Loucy (cell line): ENCODE measurements at regions not wholly inside any gene's neighbourhood (a gene's known extent, or its start where the extent isn't known, plus 50 kb on each side); places are given as distances from the start of the nearest gene placed in this dataset.
A peak's percentile ranks its signal among the peaks of the same experiment; 100 is the strongest.

ENCODE experiments used
- H2AFZ ChIP-seq: fragments of 200-600 bp; sonication (generic); 2 replicates; pipeline ENCODE4 v1.6.0; 2016; ENCODE audit warnings: antibody characterized with exemption, mild to moderate bottlenecking, low read length, moderate library complexity
- H3F3A ChIP-seq: fragments of 200-600 bp; 2 replicates; pipeline ENCODE4 v1.6.0; 2016; ENCODE audit warnings: antibody characterized with exemption, low read depth, mild to moderate bottlenecking
- H3K27me3 ChIP-seq: fragments of 200-600 bp; sonication (generic); 2 replicates; pipeline ENCODE4 v1.6.1; 2014; ENCODE audit warnings: low read length, mild to moderate bottlenecking; ENCODE audit not compliant: insufficient read depth, poor library complexity, severe bottlenecking
- H3K36me3 ChIP-seq: fragments of 200-600 bp; sonication (generic); 2 replicates; pipeline ENCODE4 v1.6.1; 2016; ENCODE audit warnings: low read length; ENCODE audit not compliant: insufficient read depth
- H3K4me1 ChIP-seq: fragments of 200-600 bp; sonication (generic); 2 replicates; pipeline ENCODE4 v1.5.1; 2014; ENCODE audit warnings: low read length, mild to moderate bottlenecking; ENCODE audit not compliant: insufficient read depth, poor library complexity, severe bottlenecking
- H3K4me2 ChIP-seq: fragments of 200-600 bp; sonication (generic); 2 replicates; pipeline ENCODE4 v1.6.0; 2014; ENCODE audit warnings: antibody characterized with exemption, low read length, low read depth, mild to moderate bottlenecking; ENCODE audit not compliant: poor library complexity, severe bottlenecking
- H3K4me3 ChIP-seq: fragments of 200-600 bp; sonication (generic); 2 replicates; pipeline ENCODE4 v1.5.1; 2014; ENCODE audit warnings: low read length, mild to moderate bottlenecking, mixed read lengths; ENCODE audit not compliant: poor library complexity, severe bottlenecking
- H3K79me2 ChIP-seq: fragments of 200-600 bp; sonication (generic); 2 replicates; pipeline ENCODE4 v1.6.1; 2014; ENCODE audit warnings: low read length; ENCODE audit not compliant: insufficient read depth
- H3K9ac ChIP-seq: fragments of 200-600 bp; sonication (generic); 2 replicates; pipeline ENCODE4 v1.6.0; 2014; ENCODE audit warnings: mild to moderate bottlenecking, low read depth, low read length, moderate library complexity; ENCODE audit not compliant: poor library complexity, severe bottlenecking
- H3K9me2 ChIP-seq: fragments of 200-600 bp; sonication (generic); replicated peaks from 2 replicates; pipeline ENCODE4 v1.6.1; 2016; ENCODE audit warnings: low read depth, low read length, mixed read lengths
- H3K9me3 ChIP-seq: fragments of 200-600 bp; sonication (generic); 2 replicates; pipeline ENCODE4 v1.6.1; 2014; ENCODE audit warnings: mild to moderate bottlenecking, antibody characterized with exemption, low read length, low read depth; ENCODE audit not compliant: insufficient read depth
- H4K20me1 ChIP-seq: fragments of 200-600 bp; sonication (generic); 2 replicates; pipeline ENCODE4 v1.6.0; 2014; ENCODE audit warnings: antibody characterized with exemption, low read length, mild to moderate bottlenecking; ENCODE audit not compliant: insufficient read depth, poor library complexity, severe bottlenecking
- CTCF ChIP-seq: fragments of 200-600 bp; sonication (generic); conservative IDR thresholded peaks from 2 replicates; pipeline ENCODE4 v1.5.1; 2014; ENCODE audit warnings: mild to moderate bottlenecking, antibody characterized with exemption, low read length
- EZH2phosphoT487 ChIP-seq: fragments of 200-600 bp; IDR thresholded peaks from 2 replicates; pipeline ENCODE4 v1.6.1; 2018; ENCODE audit warnings: antibody characterized with exemption, mild to moderate bottlenecking, moderate library complexity, borderline replicate concordance

DNA sequence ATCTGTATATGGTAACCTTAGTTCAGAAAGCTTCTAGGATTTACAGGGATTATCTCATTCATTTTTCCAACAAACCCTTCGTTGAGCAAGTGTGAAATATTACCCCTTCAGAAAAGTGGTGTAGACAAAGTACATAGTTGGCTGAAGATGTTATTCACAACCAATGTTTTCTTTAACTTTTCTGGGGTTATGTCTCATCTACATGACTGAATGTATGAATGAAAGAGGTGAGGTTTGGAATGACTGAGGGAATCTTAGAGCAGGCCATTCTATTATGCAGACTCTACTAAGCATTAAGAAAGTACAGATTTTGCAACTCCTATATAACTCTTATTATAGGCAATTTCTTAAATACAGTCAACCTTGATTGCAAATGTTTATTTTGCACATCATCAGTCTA is 167.2 kb downstream of the NDFIP2 start:
- H3K9ac ChIP-seq, result peak overlapping the region; percentile 45
- no peaks in the 10 kb centered on the region for H3K9me3 ChIP-seq
- H3F3A ChIP-seq, result no peaks in the 10 kb centered on the region
- H3K79me2 ChIP-seq, result no peaks in the 10 kb centered on the region
- TF ChIP-seq EZH2phosphoT487, result no peak
- no peak for TF ChIP-seq CTCF
- H3K4me2 ChIP-seq, result peak overlapping the region; percentile 4
- H4K20me1 ChIP-seq, result no peaks in the 10 kb centered on the region
- peaks cover 28% of the 10 kb centered on the region for H3K4me1 ChIP-seq
- no peaks in the 10 kb centered on the region for H3K9me2 ChIP-seq
- H2AFZ ChIP-seq, result no peak overlapping the region
- H3K36me3 ChIP-seq, result no peaks in the 10 kb centered on the region
- H3K4me3 ChIP-seq, result no peak overlapping the region
- no peaks in the 10 kb centered on the region for H3K27me3 ChIP-seq

- Histone ChIP-seq H3K79me2 (no peaks in the 10 kb centered on the region), H4K20me1 (no peaks in the 10 kb centered on the region), H3K4me1 (peaks cover 28% of the 10 kb centered on the region), H3K9ac (peak overlapping the region; percentile 45), H3K27me3 (no peaks in the 10 kb centered on the region), H3K36me3 (no peaks in the 10 kb centered on the region), H3K4me3 (no peak overlapping the region), H2AFZ (no peak overlapping the region), H3K9me3 (no peaks in the 10 kb centered on the region), H3K4me2 (peak overlapping the region; percentile 4), H3K9me2 (no peaks in the 10 kb centered on the region), H3F3A (no peaks in the 10 kb centered on the region)
- no peak for TF ChIP-seq EZH2phosphoT487
- TF ChIP-seq CTCF, result no peak
These were observed 166.6 kb downstream of the NDFIP2 start for GRCh38 chr13:79647533-79647932.

DNA sequence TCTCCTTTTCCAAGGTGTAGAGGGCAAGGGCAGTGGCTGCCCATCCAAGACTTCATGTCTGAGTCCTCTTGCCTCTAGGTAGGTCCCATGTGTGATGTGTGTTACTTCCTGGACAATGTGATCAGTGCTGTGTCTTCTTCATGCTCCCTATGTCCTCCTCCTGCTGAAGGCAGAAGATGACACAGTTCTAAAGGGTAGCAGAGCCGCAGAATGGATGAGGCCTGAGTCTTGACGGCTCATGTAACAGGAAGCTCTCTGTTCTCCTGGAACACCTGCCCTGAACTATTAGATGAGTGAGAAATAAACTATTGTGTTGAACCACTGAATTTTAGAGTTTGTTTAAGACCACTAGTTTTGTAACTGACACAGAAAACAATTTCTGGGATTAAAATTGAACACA is 165.9 kb downstream of the NDFIP2 start:
- Histone ChIP-seq H3K9me2 (no peaks in the 10 kb centered on the region), H3K36me3 (no peaks in the 10 kb centered on the region), H3K4me2 (peak overlapping the region; percentile 21), H2AFZ (no peak overlapping the region), H3K4me3 (no peak overlapping the region), H3F3A (no peaks in the 10 kb centered on the region), H3K79me2 (no peaks in the 10 kb centered on the region), H4K20me1 (no peaks in the 10 kb centered on the region), H3K9ac (peak overlapping the region; percentile 17), H3K4me1 (peaks cover 28% of the 10 kb centered on the region), H3K9me3 (no peaks in the 10 kb centered on the region), H3K27me3 (no peaks in the 10 kb centered on the region)
- no peak for TF ChIP-seq EZH2phosphoT487
- no peak for TF ChIP-seq CTCF
